Tibial nerve (tissue), 4 donors: ENCODE measurements at regions not wholly inside any gene's neighbourhood (a gene's known extent, or its start where the extent isn't known, plus 50 kb on each side); places are given as distances from the start of the nearest gene placed in this dataset.

Source experiments
- DNase-seq, 2 donors: peaks; one replicate each; pipeline ENCODE4 v3.0.0-alpha.2; 2019; ENCODE audit warnings: low spot score in 2 of 2
- H3K27ac ChIP-seq, 4 donors: fragments of 200-600 bp; sonication (generic) in 3 of 4; one replicate each; pipeline ENCODE4 v1.5.1; 2017 to 2019; ENCODE audit warnings: mild to moderate bottlenecking in 1 of 4
- H3K27me3 ChIP-seq, 2 donors: fragments of 200-600 bp; sonication (generic) in 1 of 2; one replicate each; pipeline versions ENCODE4 v1.5.1 to v1.6.0; 2017 to 2019
- H3K36me3 ChIP-seq, 3 donors: fragments of 200-600 bp; sonication (generic); one replicate each; pipeline ENCODE4 v1.5.1; 2018 to 2019
- H3K4me1 ChIP-seq, 4 donors: fragments of 200-600 bp; sonication (generic) in 3 of 4; one replicate each; pipeline ENCODE4 v1.5.1; 2017 to 2019
- H3K4me3 ChIP-seq, 4 donors: fragments of 200-600 bp; sonication (generic) in 3 of 4; one replicate each; pipeline ENCODE4 v1.5.1; 2017 to 2019; ENCODE audit warnings: mild to moderate bottlenecking in 1 of 4, moderate library complexity in 1 of 4
- H3K9me3 ChIP-seq, 4 donors: fragments of 200-600 bp; sonication (generic) in 3 of 4; one replicate each; pipeline ENCODE4 v1.5.1; 2017 to 2019
- CTCF ChIP-seq, 5 experiments: fragments of 200-600 bp in 3 of 5; fragments of 450-650 bp in 2 of 5; sonication (generic) in 3 of 5; IDR thresholded peaks; one replicate each; pipeline ENCODE4 v1.5.1; 2016 to 2019; ENCODE audit warnings: antibody characterized with exemption in 5 of 5, mild to moderate bottlenecking in 3 of 5, moderate library complexity in 2 of 5
- EP300 ChIP-seq, 2 donors: sonication (generic); formaldehyde crosslinking; IDR thresholded peaks; one replicate each; pipeline ENCODE4 v1.6.1; 2017; ENCODE audit warnings: antibody characterized with exemption in 2 of 2, mild to moderate bottlenecking in 1 of 2
- POLR2A ChIP-seq, 2 donors: fragments of 450-650 bp; IDR thresholded peaks; one replicate each; pipeline ENCODE4 v1.6.1; 2017; ENCODE audit warnings: antibody characterized with exemption in 2 of 2, mild to moderate bottlenecking in 2 of 2, moderate library complexity in 2 of 2
- WGBS, 2 donors: methylation state at CpG; one replicate each; pipeline ENCODE4 v1.1.5; 2018; 5-methylcytosine and 5-hydroxymethylcytosine counted together

GRCh38 chr6:169890901-169891300 lies 139.5 kb downstream of the ERMARD start:
- Histone ChIP-seq H3K36me3 (no peaks in the 10 kb centered on the region), H3K4me1 (no peaks in the 10 kb centered on the region), H3K9me3 (peaks cover 0 to 25% (median 0%) of the 10 kb centered on the region in 4 donors), H3K27me3 (no peaks in the 10 kb centered on the region), H3K4me3 (no peak overlapping the region), H3K27ac (no peak overlapping the region)
- no peak for TF ChIP-seq POLR2A (IDR thresholded peaks at IDR 0.05)
- TF ChIP-seq EP300 (IDR thresholded peaks at IDR 0.05) = no peak
- no peak for TF ChIP-seq CTCF (IDR thresholded peaks at IDR 0.05)
- no peak for DNase-seq
- whole genome bisulfite sequencing, 2 donors = 82 to 85% methylated on average over 7 of the region's 7 CpGs

GRCh38 chr6:169890049-169890448 lies 138.6 kb downstream of the ERMARD start:
- Histone ChIP-seq H3K4me1 (no peaks in the 10 kb centered on the region), H3K27ac (no peak overlapping the region), H3K36me3 (no peaks in the 10 kb centered on the region), H3K27me3 (no peaks in the 10 kb centered on the region), H3K4me3 (no peak overlapping the region), H3K9me3 (peaks cover 0 to 25% (median 0%) of the 10 kb centered on the region in 4 donors)
- 28 to 35% methylated on average over 10 to 11 of the region's 12 CpGs for WGBS, 2 donors
- no peak for DNase-seq
- TF ChIP-seq CTCF (IDR thresholded peaks at IDR 0.05) (no peak), EP300 (IDR thresholded peaks at IDR 0.05) (no peak)

GRCh38 chr6:169887529-169888140 lies 136.2 kb downstream of the ERMARD start:
- Histone ChIP-seq H3K36me3 (no peaks in the 10 kb centered on the region), H3K27me3 (no peaks in the 10 kb centered on the region), H3K9me3 (peaks cover 0 to 13% (median 0%) of the 10 kb centered on the region in 4 donors), H3K4me3 (no peak overlapping the region), H3K27ac (no peak overlapping the region), H3K4me1 (no peaks in the 10 kb centered on the region)
- WGBS, 2 donors = 82 to 90% methylated on average over 14 of the region's 14 CpGs
- DNase-seq = no peak
- TF ChIP-seq CTCF (IDR thresholded peaks at IDR 0.05) = no peak
- TF ChIP-seq POLR2A (IDR thresholded peaks at IDR 0.05) = no peak

GRCh38 chr6:169886631-169887227 lies 135.3 kb downstream of the ERMARD start:
- Histone ChIP-seq H3K9me3 (peaks cover 0 to 4% (median 0%) of the 10 kb centered on the region in 4 donors), H3K27ac (no peak overlapping the region), H3K36me3 (no peaks in the 10 kb centered on the region), H3K27me3 (no peaks in the 10 kb centered on the region), H3K4me1 (no peaks in the 10 kb centered on the region), H3K4me3 (no peak overlapping the region)
- no peak for DNase-seq
- TF ChIP-seq EP300 (IDR thresholded peaks at IDR 0.05) (no peak), POLR2A (IDR thresholded peaks at IDR 0.05) (no peak), CTCF (IDR thresholded peaks at IDR 0.05) (no peak)
- WGBS, 2 donors = 76 to 78% methylated on average over 13 to 15 of the region's 15 CpGs

GRCh38 chr6:169885831-169886230 lies 134.4 kb downstream of the ERMARD start:
- Histone ChIP-seq H3K27me3 (no peaks in the 10 kb centered on the region), H3K4me3 (no peak overlapping the region), H3K27ac (no peak overlapping the region), H3K36me3 (no peaks in the 10 kb centered on the region), H3K9me3 (no peaks in the 10 kb centered on the region), H3K4me1 (no peaks in the 10 kb centered on the region)
- WGBS, 2 donors = 87 to 91% methylated on average over 2 to 4 of the region's 4 CpGs
- no peak for TF ChIP-seq EP300 (IDR thresholded peaks at IDR 0.05)
- TF ChIP-seq CTCF (IDR thresholded peaks at IDR 0.05) = no peak
- DNase-seq = no peak
